Activated CD4-positive, alpha-beta T cell treated with anti-CD3 and anti-CD28 coated beads, Interleukin-2, amount 50 U/mL, for 16 hours (primary cell): ENCODE measurements at regions not wholly inside any gene's neighbourhood (a gene's known extent, or its start where the extent isn't known, plus 50 kb on each side); places are given as distances from the start of the nearest gene placed in this dataset.
"Not testable (repeated sequence)": the region's sequence is repeated elsewhere in the genome, so short reads cannot be mapped to it uniquely, and the experiment has no call there.

Source experiments
- DNase-seq: peaks from one replicate; pipeline ENCODE4 v3.0.0-alpha.2; 2020

- DNase-seq = no peak
Observed at GRCh38 chr6:99219788-99220187, 129.7 kb downstream of the FAXC start.

- DNase-seq = no peak
Observed at GRCh38 chr6:99216959-99217358, 132.5 kb downstream of the FAXC start.

- no peak for DNase-seq
Observed at GRCh38 chr6:99195986-99196655, 153.4 kb downstream of the FAXC start.

GRCh38 chr6:99192561-99192960 lies 156.9 kb downstream of the FAXC start:
- DNase-seq = no peak

GRCh38 chr6:99189823-99190721 lies 159.4 kb downstream of the FAXC start:
- peak; percentile 72 for DNase-seq

GRCh38 chr6:99187429-99187828 lies 162.0 kb downstream of the FAXC start:
- no peak for DNase-seq

- DNase-seq = no peak
Observed at GRCh38 chr6:99186417-99186816, 163.1 kb downstream of the FAXC start.

GRCh38 chr6:99185525-99185924 lies 163.9 kb downstream of the FAXC start:
- DNase-seq = no peak

GRCh38 chr6:99184696-99185095 lies 164.8 kb downstream of the FAXC start:
- no peak for DNase-seq

GRCh38 chr6:99183066-99183465 lies 166.4 kb downstream of the FAXC start:
- DNase-seq = no peak

GRCh38 chr6:99181174-99181573 lies 168.3 kb downstream of the FAXC start:
- DNase-seq = no peak

- DNase-seq = no peak
Observed at GRCh38 chr6:99178168-99178567, 171.3 kb downstream of the FAXC start.

- DNase-seq = no peak
Observed at GRCh38 chr6:99177736-99178135, 171.7 kb downstream of the FAXC start.

- no peak for DNase-seq
Observed at GRCh38 chr6:99165838-99166237, 183.6 kb downstream of the FAXC start.

GRCh38 chr6:99152347-99152643 lies 197.2 kb downstream of the FAXC start:
- no peak for DNase-seq

- peak; percentile 40 for DNase-seq
Observed at GRCh38 chr6:99151634-99152346, 197.7 kb downstream of the FAXC start.

GRCh38 chr6:99148761-99149160 lies 200.7 kb downstream of the FAXC start:
- no peak for DNase-seq

- DNase-seq = no peak
Observed at GRCh38 chr6:99148111-99148510, 200.4 kb upstream of the FBXL4 start.

GRCh38 chr6:99147206-99147605 lies 199.5 kb upstream of the FBXL4 start:
- no peak for DNase-seq

GRCh38 chr6:99146711-99147110 lies 199.0 kb upstream of the FBXL4 start:
- DNase-seq = no peak

GRCh38 chr6:99145738-99146137 lies 198.0 kb upstream of the FBXL4 start:
- DNase-seq = no peak

- no peak for DNase-seq
Observed at GRCh38 chr6:99143108-99143861, 195.5 kb upstream of the FBXL4 start.

GRCh38 chr6:99141906-99142305 lies 194.2 kb upstream of the FBXL4 start:
- not testable (repeated sequence) for DNase-seq
